ENCODE measurements at regions not wholly inside any gene's neighbourhood (a gene's known extent, or its start where the extent isn't known, plus 50 kb on each side); places are given as distances from the start of the nearest gene placed in this dataset.

DNA sequence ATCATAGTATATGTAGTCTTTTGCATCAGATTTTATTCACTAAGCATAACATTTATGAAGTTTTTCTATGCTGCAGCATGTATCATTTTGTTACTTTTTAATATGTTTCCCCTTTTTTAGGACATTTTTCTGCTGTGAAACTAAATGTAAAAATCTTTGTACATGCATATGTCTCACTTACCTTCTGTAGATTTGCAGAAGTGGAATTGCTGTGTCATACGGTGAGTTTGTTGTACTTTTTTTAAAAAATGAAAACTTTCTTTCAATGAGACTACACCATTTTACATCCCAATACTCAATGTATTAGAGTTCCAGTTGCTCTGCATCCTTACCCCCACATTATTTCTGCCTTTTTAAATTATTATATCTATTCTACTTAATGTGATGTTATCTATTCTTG, 868.9 kb downstream of the PDHA2 start:
- no peak for DNase-seq

DNA sequence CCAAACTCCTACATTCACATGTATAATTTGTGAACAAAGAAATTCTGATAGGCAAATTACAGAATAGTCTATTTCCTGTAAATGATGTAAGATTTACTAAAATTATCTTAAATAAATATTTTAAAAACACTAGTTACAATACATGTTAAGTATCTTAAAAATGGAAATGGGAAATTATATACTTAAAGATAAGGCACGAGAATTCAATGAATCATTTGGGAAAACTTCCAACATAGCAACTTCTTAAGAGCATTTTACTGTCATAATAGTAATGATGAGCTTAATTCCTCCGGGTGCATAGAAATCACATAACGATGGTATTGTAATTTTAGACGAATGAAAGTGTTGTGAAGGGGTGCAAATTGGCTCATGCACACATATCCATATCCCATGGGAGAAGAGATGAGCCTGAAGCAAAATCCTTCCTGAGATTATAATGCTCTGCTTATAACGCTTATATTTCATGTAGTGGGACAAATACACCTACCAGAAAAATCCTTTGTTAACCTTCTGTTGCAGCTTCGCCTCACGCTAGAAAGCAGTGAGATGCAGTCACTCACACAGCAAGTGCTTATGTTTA, 873.5 kb downstream of the PDHA2 start:
- DNase-seq = no peak

DNA sequence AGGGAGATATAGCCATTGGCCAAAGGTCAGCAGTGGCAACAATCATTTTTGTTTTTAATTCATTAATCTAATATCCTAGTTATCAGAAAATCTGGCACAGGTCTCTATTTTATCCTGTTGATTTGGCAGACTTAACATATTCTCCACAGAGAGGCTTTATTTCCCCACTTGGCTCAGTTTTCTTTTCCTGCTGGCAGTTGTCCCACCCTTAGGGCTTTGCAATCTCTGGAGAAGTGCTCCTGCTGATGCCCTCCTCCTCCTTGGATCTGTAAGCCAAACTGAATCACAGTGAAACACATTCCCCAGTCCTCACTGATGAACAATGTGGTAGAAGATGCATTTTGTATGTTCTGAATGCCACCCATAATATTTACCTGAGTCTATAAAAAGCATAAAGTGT, 889.7 kb downstream of the PDHA2 start:
- DNase-seq = no peak

DNA sequence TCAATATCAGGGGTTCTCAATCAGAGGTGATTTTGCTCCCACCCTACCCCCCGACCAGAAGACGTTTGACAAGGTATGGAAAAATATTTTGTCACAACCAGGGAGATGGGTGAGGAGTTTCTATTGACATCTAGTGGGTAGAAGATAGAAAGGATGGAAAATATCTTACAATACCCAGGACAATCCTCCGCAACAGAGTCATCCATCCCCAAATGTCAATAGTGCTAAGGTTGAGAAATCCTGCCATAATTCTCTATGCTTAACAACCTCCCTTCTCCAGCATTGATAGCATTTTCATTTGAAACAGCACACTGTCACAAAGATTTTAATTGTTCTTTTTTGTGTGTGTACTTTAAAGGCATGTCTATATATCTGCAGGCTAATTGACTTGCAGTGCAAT, 890.5 kb downstream of the PDHA2 start:
- no peak for DNase-seq

DNA sequence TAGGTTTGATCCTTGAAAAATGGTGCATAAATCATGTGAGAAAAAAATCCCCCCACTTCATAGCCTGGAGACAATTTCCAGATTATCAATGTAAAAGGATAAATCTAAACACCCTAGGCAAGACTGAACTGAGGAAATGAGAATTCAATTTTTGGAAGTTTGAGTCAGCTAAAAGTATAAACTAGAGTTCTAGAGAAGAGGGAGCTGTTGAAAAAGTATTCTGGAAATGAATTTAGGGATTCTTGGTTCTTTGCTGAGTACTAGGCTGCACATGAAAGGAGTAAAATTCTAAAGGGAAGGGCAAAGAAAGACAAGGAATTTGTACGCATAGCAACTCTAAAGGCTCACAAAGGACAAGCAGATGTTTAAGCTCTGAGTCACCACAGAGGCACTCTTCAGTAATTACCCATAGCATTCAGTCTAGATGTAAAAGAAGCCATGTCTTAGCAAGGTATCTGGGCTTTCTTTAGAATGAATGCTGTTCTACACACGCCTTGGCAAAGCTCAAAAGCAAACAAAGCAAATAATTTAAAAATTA, 896.5 kb downstream of the PDHA2 start:
- DNase-seq = no peak

DNA sequence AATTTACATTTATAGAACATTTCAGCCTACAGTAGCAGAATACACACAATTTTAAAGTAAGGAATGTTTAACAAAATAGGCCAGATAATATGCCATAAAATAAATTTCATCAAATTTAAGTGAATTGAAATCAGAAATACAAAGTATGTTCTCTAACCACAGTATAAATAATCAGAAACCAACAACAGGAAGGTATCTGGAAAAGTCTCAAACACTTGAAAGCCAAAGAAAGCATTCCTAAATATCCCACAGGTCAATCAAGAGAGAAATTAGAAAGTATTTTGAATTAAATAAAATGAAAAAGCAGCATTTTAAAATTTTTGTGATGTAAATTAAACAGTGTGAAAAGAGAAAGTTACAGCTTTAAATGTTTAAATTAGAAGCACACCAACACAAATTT, 899.2 kb downstream of the PDHA2 start:
- DNase-seq = no peak

DNA sequence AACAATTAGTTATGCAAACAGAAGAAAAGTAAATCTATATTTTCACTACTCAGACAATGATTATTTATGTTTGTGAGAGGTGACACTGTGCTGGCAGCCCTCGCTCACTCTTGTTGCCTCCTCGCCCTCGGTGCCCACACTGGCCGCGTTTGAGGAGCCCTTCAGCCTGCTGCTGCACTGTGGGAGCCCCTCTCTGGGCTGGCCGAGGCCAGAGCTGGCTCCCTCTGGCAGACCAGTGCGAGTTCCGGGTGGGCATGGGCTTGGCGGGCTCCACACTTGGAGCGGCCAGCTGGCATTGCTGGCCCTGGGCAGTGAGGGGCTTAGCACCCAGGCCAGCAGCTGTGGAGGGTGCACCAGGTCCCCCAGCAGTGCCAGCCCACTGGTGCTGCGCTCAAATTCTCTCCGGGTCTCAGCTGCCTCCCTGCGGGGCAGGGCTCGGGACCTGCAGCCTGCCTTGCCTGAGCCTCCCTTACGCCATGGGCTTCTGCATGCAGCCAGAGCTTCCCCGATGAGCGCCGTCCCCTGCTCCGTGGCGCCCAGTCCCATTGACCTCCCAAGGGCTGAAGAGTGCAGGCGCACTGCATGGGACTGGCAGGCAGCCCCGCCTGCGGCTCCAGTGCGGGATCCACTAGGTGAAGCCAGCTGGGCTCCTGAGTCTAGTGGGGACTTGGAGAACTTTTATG, 902.6 kb downstream of the PDHA2 start:
- DNase-seq = no peak

DNA sequence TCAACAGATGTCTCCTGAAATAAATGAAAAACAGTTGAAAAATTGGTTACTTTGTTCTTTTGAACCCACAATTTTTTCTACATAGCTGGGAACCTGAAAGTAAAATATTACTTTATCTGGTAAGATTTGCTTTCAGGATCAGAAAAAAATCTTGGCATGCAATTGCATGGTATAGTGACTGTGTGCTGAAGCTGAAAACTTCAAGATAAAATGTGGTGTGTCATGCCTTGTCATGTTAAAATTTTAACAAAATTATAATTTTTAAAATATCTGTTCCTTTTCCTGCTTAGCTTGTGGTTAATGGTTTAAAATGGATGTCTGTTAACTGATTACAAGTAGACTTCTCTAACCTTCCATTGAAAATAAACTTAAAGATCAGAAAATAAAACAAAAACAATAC, 904.8 kb downstream of the PDHA2 start:
- no peak for DNase-seq

DNA sequence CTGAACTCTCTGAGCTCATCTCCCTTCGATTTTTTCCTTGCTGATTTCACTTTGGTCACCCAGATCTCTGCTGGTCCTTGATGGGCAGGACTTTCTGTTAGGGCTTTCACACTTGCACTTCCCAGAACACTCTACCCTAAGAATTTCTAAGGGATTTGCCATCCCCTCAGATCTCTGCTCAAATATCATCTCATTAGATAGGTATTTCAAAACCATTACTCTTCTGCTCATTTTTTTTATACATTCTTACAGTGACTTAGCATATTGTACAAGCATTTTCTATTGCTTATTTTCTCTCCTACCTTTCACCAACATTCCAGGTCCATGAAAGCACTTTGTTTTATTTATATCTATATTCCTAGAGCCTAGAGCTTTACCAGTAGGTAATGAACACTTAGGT, 913.3 kb downstream of the PDHA2 start:
- DNase-seq = no peak

DNA sequence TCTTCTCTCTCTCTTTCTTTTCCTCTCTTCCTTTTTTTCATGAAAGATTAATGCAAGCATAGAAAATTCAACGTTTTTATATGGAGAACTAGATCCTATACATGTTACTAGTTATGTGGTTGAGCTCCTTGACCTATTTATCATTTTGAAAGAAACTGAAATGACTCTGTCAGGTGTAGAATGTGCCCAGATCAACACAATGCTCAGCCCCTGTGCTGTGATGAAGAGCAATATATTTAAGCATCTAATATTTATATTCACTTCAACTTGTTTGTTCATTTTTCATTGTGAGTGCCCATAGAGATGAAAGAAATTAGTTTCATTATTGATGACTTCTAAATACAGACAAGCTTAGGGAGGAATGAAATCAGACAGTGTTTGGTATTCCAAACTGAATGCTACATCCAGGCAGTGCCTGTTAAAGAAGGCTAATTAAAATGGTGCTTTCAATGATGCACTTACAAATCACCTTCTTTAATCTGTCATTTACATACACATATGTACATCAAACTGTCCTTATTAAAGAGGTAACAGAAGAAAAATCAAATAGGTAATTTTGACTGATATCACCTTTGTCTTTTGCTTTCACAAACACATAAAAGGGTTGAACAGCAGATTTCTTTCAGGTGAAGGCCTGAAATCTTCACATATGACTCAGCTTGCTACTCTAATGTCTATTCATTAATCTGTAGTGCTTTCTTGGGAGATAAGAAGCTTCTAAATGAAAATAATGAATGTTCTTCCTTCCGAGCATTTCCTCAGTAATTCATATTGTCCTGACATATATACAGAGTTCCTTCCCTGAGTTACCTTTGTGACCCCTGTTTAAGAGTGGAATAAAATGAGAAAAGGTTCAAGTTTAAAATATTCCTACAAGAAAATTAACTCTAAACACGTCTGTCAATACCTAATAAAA, 915.9 kb downstream of the PDHA2 start:
- no peak for DNase-seq

DNA sequence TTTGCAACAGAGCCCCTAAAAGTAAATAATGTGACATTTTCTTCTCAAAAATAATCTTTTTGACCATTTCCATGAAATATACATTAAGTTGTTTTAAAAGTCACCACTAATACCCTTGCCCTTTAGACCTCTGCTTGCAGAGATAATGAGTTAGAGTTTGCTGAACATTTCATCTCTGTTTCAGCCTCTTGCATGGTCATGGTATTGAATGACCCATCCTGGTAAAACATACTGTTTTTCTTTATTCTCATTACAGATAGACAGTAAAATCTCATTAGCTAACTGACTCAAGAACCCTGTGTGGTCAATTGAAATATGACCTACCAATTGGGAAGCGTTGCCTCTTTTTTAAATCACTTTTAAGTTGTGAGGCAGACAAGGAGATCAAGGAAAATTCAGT, 916.7 kb downstream of the PDHA2 start:
- DNase-seq = no peak

DNA sequence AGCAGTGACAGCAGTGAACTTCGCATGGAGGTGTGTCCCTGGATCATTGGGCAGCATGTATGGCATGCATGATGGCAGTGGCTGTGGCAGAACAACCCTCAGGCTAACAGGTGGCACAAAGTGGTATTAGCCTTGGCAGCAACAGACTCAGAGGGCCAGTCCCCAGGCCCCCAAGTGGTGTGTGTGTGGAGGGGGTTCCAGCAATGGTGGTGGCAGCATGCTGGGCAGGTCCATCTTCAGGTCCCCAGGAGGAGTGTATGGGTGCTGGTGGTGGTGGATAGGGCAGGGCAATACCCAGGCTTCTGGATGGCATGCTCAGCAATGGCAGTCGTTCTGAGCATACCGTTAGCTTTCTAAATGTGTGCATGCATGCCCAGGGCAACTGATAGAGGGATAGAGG, 923.7 kb downstream of the PDHA2 start:
- no peak for DNase-seq

DNA sequence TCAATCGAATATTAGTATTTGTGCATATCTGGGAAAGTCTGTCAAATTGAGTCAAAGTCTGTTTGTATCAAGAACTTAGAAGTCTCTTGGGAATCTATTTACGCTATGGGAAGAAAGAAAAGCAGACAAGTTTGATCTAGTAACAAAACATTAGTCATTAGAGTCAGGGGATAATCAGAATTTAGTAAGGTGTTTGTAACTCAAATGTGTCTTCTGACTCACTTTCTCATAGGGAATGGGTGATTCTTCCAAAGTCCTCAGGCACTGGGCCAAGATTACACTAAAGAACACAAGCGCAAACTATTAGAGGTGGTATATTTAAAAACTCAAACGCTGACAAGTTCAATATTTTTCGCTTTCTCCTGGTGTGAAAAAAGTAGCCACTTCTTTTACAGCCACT, 926.5 kb downstream of the PDHA2 start:
- DNase-seq = no peak

DNA sequence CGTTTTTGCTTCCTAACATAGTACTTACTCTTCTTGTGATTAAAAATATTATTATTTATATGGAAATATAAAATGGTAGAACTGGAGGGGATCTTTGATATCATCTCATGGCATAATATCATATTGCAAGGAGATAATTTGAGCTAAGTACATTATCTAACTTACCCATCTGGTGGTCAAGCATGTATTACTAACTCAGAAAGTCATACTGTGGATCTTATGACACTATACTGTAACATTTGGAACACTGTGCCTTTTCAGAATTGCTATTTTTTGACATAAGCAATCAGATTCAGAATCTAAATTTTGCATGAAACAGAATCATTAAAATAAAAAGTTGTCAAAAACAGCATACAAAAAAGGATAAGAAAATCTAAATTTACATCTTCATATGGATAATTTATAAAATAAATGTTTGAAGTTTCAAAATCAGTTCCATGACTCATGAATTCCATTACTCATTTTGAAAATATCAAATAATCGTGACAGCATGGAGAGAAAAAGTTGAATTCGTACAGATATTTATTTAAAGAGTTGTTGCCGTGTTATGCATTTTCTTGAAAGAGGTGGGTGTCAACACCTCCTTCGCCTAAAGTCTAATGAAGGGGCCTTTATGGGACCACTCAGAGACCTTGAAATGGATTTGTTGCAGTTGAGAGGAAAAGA, 928.1 kb downstream of the PDHA2 start:
- DNase-seq = no peak

DNA sequence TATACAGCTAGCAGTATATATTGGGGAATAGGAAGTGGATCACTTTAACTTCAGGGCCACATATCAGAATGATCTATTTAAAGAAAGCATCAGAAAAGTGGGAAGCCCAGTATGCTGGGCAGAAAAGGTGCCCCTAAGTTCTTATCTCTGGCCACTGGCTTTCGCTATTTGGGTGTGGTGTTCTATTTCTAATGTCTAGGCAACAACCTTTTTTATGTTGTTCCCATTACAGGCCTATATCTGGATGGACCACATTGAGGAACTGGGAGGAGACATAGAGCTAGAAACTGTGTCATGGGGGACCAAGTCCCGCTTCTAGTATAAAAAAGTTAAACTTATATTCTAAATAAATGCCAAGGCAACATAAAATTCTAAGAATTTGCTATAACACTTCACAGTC, 935.6 kb downstream of the PDHA2 start:
- no peak for DNase-seq

DNA sequence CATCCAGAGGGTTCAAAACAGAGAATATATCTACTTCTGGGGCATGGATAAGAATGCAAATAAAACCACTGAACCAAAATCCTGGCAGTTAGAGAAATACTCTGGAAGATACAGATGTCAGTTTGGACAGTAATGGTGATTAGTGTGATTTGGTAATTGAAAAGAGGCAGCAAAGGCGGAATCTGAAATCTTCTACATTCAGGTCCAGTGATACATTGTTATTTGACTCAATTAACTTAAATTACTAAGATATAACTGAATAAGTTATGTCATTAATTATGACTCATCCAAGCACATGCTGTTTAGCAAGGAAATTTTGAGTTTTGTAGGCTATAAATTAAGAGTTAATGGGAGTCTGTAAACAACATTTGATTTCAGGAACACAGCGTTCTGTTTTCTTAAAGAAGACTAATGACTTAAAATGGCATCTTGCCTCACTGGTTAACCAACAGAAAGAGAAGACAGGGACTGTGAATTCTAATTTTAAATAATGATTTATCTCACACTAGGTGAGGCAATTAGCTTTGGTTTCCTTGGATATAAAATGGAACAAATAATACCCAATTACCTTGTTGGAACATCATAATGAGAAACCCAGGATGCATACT, 937.1 kb downstream of the PDHA2 start:
- no peak for DNase-seq

DNA sequence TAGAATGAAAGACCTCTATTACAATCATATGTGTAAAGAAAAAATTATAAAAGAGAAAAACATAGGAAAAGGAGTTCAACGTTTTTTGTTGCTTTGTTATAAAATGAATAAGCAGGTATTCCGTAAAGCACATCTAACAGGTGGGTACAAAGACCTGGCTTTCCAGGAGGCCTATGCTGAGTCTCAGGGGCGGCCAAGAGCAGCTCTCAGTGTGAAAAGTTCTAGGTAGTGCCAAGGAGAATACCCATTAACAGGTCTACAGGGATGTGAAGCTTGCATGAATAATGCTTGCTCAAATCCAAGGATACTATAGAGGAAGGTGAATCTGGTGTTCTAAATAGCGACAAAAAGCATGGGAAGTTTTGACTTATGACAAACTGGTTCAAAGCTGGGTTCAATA, 944.4 kb downstream of the PDHA2 start:
- no peak for DNase-seq

DNA sequence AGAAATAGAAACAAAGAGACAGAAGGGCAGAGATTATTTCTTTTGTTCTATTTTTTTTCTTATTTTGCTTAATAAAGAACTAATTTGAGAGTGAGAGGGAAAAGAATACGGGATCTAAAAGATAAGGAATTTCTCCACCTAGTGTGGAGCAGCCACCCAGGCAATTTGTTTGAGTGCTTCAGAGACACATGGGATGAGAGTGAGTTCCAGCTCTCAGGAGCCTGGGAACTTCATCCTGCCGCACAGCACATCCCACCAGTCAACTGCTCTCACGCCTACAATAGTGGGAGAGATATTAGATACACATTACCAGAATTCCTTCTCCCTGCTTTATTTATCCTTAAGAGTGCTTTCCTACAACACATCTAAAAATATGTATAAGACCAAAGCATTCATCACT, 946.4 kb downstream of the PDHA2 start:
- no peak for DNase-seq

DNA sequence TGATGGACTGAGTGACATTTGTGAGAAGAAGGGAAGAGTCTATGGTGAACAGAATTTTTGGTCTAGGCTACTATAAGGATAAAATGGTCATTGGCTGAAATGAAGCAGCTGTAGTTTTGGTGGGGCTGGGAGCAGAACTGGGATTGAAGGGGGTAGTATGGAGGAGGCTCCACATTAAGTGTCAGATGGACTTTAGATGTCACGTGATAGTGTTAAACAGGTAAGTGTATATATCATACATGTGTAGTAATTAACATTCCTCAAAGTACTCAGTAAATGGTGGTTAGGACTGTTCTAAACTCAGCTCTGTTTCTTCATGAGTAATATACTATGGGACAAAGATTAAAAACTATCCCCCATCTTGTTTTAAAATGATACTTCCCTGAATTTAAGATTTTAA, 947.9 kb downstream of the PDHA2 start:
- no peak for DNase-seq

DNA sequence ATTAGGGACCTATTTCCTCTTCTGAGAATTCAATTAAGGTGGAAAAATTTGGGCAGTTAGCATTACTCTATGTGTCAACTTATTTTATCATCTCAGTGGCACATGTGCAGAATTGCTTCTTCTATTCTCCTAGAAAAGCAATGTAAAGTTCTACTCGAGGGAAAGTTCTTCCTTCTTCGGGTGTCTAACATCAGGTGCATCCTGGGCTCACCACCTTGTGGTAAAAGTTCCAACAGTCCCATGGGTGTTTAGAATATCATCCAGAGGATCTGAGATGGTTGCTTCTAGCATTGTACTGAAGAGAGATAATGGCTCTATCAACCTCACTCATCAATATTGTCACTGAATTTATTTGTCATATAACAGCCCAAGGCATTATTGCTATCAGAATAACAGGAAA, 969.7 kb downstream of the PDHA2 start:
- DNase-seq = no peak

DNA sequence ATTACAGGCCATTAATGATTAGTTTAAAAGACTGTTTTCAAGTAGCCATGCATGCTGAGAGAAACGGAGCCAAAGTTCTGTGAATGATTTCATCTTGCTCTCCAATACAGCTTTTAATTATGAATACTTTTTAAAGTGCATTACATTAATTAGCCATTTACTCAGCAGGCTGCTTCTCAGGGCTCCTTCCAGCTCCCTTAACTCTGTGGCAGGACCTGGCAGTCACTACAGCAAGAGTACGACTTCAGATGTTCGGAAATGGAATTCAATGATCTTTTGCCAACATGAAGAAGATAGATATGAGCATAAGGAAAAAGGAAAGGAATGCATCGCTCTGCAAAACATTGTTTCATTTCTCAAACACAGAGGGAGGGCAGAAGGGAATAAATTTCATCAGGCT, 987.2 kb downstream of the PDHA2 start:
- DNase-seq = no peak

DNA sequence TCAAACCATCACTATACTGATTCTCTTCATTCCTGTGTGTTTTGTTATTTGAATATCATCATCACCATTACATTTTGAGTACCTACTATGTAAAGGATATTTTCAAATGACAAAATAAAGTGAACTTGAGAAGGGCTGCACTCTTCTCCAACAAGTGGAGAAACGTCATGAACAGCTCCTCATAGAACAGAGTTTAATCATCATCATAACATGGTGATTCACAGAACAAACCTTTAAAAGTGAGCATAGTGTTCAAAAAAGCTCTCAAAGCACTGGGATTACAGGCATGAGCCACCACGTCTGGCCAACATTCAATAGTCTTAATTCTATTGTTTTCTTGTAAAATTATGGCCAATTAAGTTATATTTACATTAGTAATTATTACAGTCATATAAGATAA, 993.9 kb downstream of the PDHA2 start:
- DNase-seq = no peak

DNA sequence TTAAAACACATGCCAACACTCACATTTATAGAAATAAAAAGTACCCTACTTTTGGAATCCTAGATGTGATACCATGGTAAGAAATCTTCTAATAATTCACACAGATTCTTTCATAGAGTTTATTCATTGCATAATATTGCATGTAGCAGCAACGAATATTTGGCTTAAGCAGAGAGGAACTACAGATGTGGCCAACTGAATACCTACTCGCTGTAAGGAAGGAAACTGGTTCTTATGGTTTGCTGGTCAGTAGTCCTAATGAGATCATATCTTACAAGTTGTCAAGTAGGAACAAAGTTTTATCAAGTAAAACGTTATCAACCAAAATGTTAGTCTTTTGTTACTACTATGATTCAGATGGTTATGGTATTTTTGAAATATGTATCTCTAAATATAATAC, 996.1 kb downstream of the PDHA2 start:
- DNase-seq = no peak

Data from NCI-H2081 (cell line).